CD8-positive, alpha-beta memory T cell (primary cell): ENCODE measurements at regions not wholly inside any gene's neighbourhood (a gene's known extent, or its start where the extent isn't known, plus 50 kb on each side); places are given as distances from the start of the nearest gene placed in this dataset.

Source experiments
- CTCF ChIA-PET: fragments of 350-600 bp; sonication (Branson Sonifier 250); formaldehyde crosslinking; loops from one replicate; lab custom pipeline; 2021; ENCODE audit warnings: antibody characterized with exemption; lab: Charles Lee
- POLR2A ChIA-PET: fragments of 350-600 bp; sonication (Branson Sonifier 250); formaldehyde crosslinking; loops from one replicate; lab custom pipeline; 2021; ENCODE audit warnings: antibody characterized with exemption; lab: Charles Lee
- DNase-seq, 5 donors: peaks; one replicate each; pipeline versions ENCODE4 v3.0.0 to v3.0.0-alpha.2; 2020 to 2022; ENCODE audit warnings: mixed read lengths in 1 of 5
- H3K27ac ChIP-seq: one replicate; pipeline ENCODE4 v1.7.0; 2013; ENCODE audit warnings: low read depth, mild to moderate bottlenecking, low read length, moderate library complexity
- H3K27me3 ChIP-seq: 2 replicates; pipeline ENCODE4 v1.7.0; 2013; ENCODE audit warnings: low read length, mild to moderate bottlenecking; ENCODE audit not compliant: insufficient read depth, poor library complexity, severe bottlenecking
- H3K36me3 ChIP-seq: 2 replicates; pipeline ENCODE4 v1.7.0; 2013; ENCODE audit warnings: mild to moderate bottlenecking, low read length, moderate library complexity; ENCODE audit not compliant: insufficient read depth
- H3K4me1 ChIP-seq: 2 replicates; pipeline ENCODE4 v1.7.0; 2013; ENCODE audit warnings: mild to moderate bottlenecking, low read length, moderate library complexity; ENCODE audit not compliant: insufficient read depth
- H3K4me3 ChIP-seq: 2 replicates; pipeline ENCODE4 v1.7.0; 2013; ENCODE audit warnings: mild to moderate bottlenecking, low read length
- H3K9me3 ChIP-seq: 2 replicates; pipeline ENCODE4 v1.7.0; 2013; ENCODE audit warnings: mild to moderate bottlenecking, low read length
- H3K27ac Mint-ChIP-seq, 8 donors: one replicate each; pipeline ENCODE4 v1.8.0; 2020 to 2021; ENCODE audit warnings: mixed read lengths in 8 of 8, mild to moderate bottlenecking in 6 of 8, inconsistent platforms in 3 of 8, moderate library complexity in 3 of 8
- H3K27me3 Mint-ChIP-seq, 2 donors: one replicate each; pipeline ENCODE4 v1.8.0; 2020 to 2021; ENCODE audit warnings: mixed read lengths in 2 of 2, mild to moderate bottlenecking in 1 of 2, moderate library complexity in 1 of 2
- H3K36me3 Mint-ChIP-seq, 3 donors: one replicate each; pipeline ENCODE4 v1.8.0; 2020 to 2021; ENCODE audit warnings: mixed read lengths in 3 of 3, inconsistent platforms in 1 of 3, mild to moderate bottlenecking in 1 of 3
- H3K4me1 Mint-ChIP-seq, 3 donors: one replicate each; pipeline ENCODE4 v1.8.0; 2020 to 2021; ENCODE audit warnings: mixed read lengths in 3 of 3, inconsistent platforms in 1 of 3, mild to moderate bottlenecking in 1 of 3
- H3K4me3 Mint-ChIP-seq, 7 donors: one replicate each; pipeline ENCODE4 v1.8.0; 2020 to 2021; ENCODE audit warnings: mixed read lengths in 7 of 7, mild to moderate bottlenecking in 6 of 7, moderate library complexity in 4 of 7, inconsistent platforms in 2 of 7
- H3K9me3 Mint-ChIP-seq, 5 donors: one replicate each; pipeline ENCODE4 v1.8.0; 2020 to 2022; ENCODE audit warnings: mixed read lengths in 5 of 5, mild to moderate bottlenecking in 3 of 5, moderate library complexity in 2 of 5, inconsistent platforms in 1 of 5

- no peaks in the 10 kb centered on the region for H3K4me1 Mint-ChIP-seq
- POLR2A ChIA-PET = no interaction called here
- Histone ChIP-seq H3K27me3 (no peaks in the 10 kb centered on the region), H3K9me3 (no peaks in the 10 kb centered on the region), H3K4me1 (no peaks in the 10 kb centered on the region), H3K27ac (no peak overlapping the region), H3K36me3 (no peaks in the 10 kb centered on the region), H3K4me3 (no peak overlapping the region)
- H3K27me3 Mint-ChIP-seq = peaks cover 0 to 6% of the 10 kb centered on the region in 2 donors
- H3K36me3 Mint-ChIP-seq = no peaks in the 10 kb centered on the region
- no peak overlapping the region for H3K4me3 Mint-ChIP-seq
- no peaks in the 10 kb centered on the region for H3K9me3 Mint-ChIP-seq
- DNase-seq = no peak
- CTCF ChIA-PET = no interaction called here
- H3K27ac Mint-ChIP-seq = no peak overlapping the region
These were observed 66.4 kb upstream of the SLC44A1 start for GRCh38 chr9:105178076-105178475.

GRCh38 chr9:105187781-105188180 lies 56.7 kb upstream of the SLC44A1 start:
- Mint-ChIP-seq H3K4me1 (no peaks in the 10 kb centered on the region), H3K27me3 (peaks cover 0 to 22% of the 10 kb centered on the region in 2 donors), H3K27ac (no peak overlapping the region), H3K36me3 (peaks cover 0 to 1% (median 0%) of the 10 kb centered on the region in 3 donors), H3K9me3 (no peaks in the 10 kb centered on the region), H3K4me3 (no peak overlapping the region)
- Histone ChIP-seq H3K4me1 (no peaks in the 10 kb centered on the region), H3K27ac (no peak overlapping the region), H3K36me3 (no peaks in the 10 kb centered on the region), H3K4me3 (no peak overlapping the region), H3K9me3 (no peaks in the 10 kb centered on the region), H3K27me3 (no peaks in the 10 kb centered on the region)
- ChIA-PET POLR2A (no interaction called here), CTCF (no interaction called here)
- DNase-seq = no peak

- Histone ChIP-seq H3K27me3 (no peaks in the 10 kb centered on the region), H3K9me3 (no peaks in the 10 kb centered on the region), H3K36me3 (no peaks in the 10 kb centered on the region), H3K4me3 (no peak overlapping the region), H3K4me1 (no peaks in the 10 kb centered on the region), H3K27ac (no peak overlapping the region)
- no peak for DNase-seq
- peaks cover 2 to 30% of the 10 kb centered on the region in 2 donors for H3K27me3 Mint-ChIP-seq
- H3K4me3 Mint-ChIP-seq = no peak overlapping the region
- H3K9me3 Mint-ChIP-seq = no peaks in the 10 kb centered on the region
- ChIA-PET CTCF (no interaction called here), POLR2A (no interaction called here)
- H3K36me3 Mint-ChIP-seq = peaks cover 0 to 1% (median 0%) of the 10 kb centered on the region in 3 donors
- H3K27ac Mint-ChIP-seq = no peak overlapping the region
- no peaks in the 10 kb centered on the region for H3K4me1 Mint-ChIP-seq
These were observed 55.7 kb upstream of the SLC44A1 start for GRCh38 chr9:105188746-105189145.

- no peaks in the 10 kb centered on the region for H3K36me3 ChIP-seq
- H3K9me3 ChIP-seq = no peaks in the 10 kb centered on the region
- no peaks in the 10 kb centered on the region for H3K4me1 ChIP-seq
- no peaks in the 10 kb centered on the region for H3K4me1 Mint-ChIP-seq
- H3K27me3 Mint-ChIP-seq = peaks cover 7 to 52% of the 10 kb centered on the region in 2 donors
- POLR2A ChIA-PET = no interaction called here
- H3K36me3 Mint-ChIP-seq = peaks cover 0 to 2% (median 0%) of the 10 kb centered on the region in 3 donors
- no peak overlapping the region for H3K4me3 ChIP-seq
- H3K4me3 Mint-ChIP-seq = no peak overlapping the region
- CTCF ChIA-PET = no interaction called here
- H3K9me3 Mint-ChIP-seq = peaks cover 0 to 3% (median 0%) of the 10 kb centered on the region in 5 donors
- H3K27me3 ChIP-seq = no peaks in the 10 kb centered on the region
- H3K27ac Mint-ChIP-seq = no peak overlapping the region
- no peak overlapping the region for H3K27ac ChIP-seq
- DNase-seq = no peak
These were observed 52.8 kb upstream of the SLC44A1 start for GRCh38 chr9:105191508-105192121.

- Mint-ChIP-seq H3K27me3 (peaks cover 7 to 52% of the 10 kb centered on the region in 2 donors), H3K36me3 (peaks cover 0 to 2% (median 0%) of the 10 kb centered on the region in 3 donors), H3K27ac (no peak overlapping the region), H3K9me3 (peaks cover 0 to 3% (median 0%) of the 10 kb centered on the region in 5 donors), H3K4me1 (no peaks in the 10 kb centered on the region), H3K4me3 (no peak overlapping the region)
- no peak for DNase-seq
- no peak overlapping the region for H3K27ac ChIP-seq
- no peaks in the 10 kb centered on the region for H3K9me3 ChIP-seq
- H3K27me3 ChIP-seq = no peaks in the 10 kb centered on the region
- POLR2A ChIA-PET = no interaction called here
- CTCF ChIA-PET = no interaction called here
- H3K4me1 ChIP-seq = no peaks in the 10 kb centered on the region
- H3K4me3 ChIP-seq = no peak overlapping the region
- no peaks in the 10 kb centered on the region for H3K36me3 ChIP-seq
These were observed 50.9 kb upstream of the SLC44A1 start for GRCh38 chr9:105193560-105193959.

- H3K36me3 ChIP-seq = no peaks in the 10 kb centered on the region
- H3K27ac ChIP-seq = no peak overlapping the region
- peaks cover 0 to 3% (median 0%) of the 10 kb centered on the region in 5 donors for H3K9me3 Mint-ChIP-seq
- CTCF ChIA-PET = no interaction called here
- H3K4me1 ChIP-seq = no peaks in the 10 kb centered on the region
- H3K27me3 Mint-ChIP-seq = peaks cover 7 to 46% of the 10 kb centered on the region in 2 donors
- H3K27me3 ChIP-seq = no peaks in the 10 kb centered on the region
- POLR2A ChIA-PET = no interaction called here
- no peak overlapping the region for H3K4me3 Mint-ChIP-seq
- H3K9me3 ChIP-seq = no peaks in the 10 kb centered on the region
- DNase-seq = no peak
- peaks cover 0 to 1% (median 0%) of the 10 kb centered on the region in 3 donors for H3K36me3 Mint-ChIP-seq
- no peak overlapping the region for H3K4me3 ChIP-seq
- no peak overlapping the region for H3K27ac Mint-ChIP-seq
- H3K4me1 Mint-ChIP-seq = no peaks in the 10 kb centered on the region
These were observed 50.2 kb upstream of the SLC44A1 start for GRCh38 chr9:105194234-105194633.
